ENCODE measurements at regions not wholly inside any gene's neighbourhood (a gene's known extent, or its start where the extent isn't known, plus 50 kb on each side); places are given as distances from the start of the nearest gene placed in this dataset.
"Not testable (repeated sequence)": the region's sequence is repeated elsewhere in the genome, so short reads cannot be mapped to it uniquely, and the experiment has no call there.

- TF ChIP-seq CTCF (IDR thresholded peaks at IDR 0.05 in 2 of 3, conservative IDR thresholded peaks at IDR 0.05 in 1 of 3; ENCODE audit: control insufficient read depth in 2 of 3, extremely low read depth in 1 of 3, insufficient read depth in 1 of 3, low read depth in 3 of 3, low read length in 3 of 3); RELA (IDR thresholded peaks at IDR 0.05; ENCODE audit: borderline replicate concordance, partially characterized antibody); USF2 (IDR thresholded peaks at IDR 0.05; ENCODE audit: borderline replicate concordance, low read depth, low read length); RB1 (IDR thresholded peaks at IDR 0.05; ENCODE audit: borderline replicate concordance); NFYB (IDR thresholded peaks at IDR 0.05; ENCODE audit: insufficient read depth, low read depth, low read length); MTA3 (IDR thresholded peaks at IDR 0.05; ENCODE audit: borderline replicate concordance, low read length); POLR2A (IDR thresholded peaks at IDR 0.05; ENCODE audit: low read depth, low read length); NR2C1 (IDR thresholded peaks at IDR 0.05): not testable (repeated sequence)
- TF ChIP-seq, protein P1, sequence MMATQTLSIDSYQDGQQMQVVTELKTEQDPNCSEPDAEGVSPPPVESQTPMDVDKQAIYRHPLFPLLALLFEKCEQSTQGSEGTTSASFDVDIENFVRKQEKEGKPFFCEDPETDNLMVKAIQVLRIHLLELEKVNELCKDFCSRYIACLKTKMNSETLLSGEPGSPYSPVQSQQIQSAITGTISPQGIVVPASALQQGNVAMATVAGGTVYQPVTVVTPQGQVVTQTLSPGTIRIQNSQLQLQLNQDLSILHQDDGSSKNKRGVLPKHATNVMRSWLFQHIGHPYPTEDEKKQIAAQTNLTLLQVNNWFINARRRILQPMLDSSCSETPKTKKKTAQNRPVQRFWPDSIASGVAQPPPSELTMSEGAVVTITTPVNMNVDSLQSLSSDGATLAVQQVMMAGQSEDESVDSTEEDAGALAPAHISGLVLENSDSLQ (IDR thresholded peaks at IDR 0.05) = not testable (repeated sequence)
These were observed 223.1 kb upstream of the FRG2C start for GRCh38 chr3:75440986-75441385.

Measured in GM12878 (cell line).